ENCODE measurements at regions not wholly inside any gene's neighbourhood (a gene's known extent, or its start where the extent isn't known, plus 50 kb on each side); places are given as distances from the start of the nearest gene placed in this dataset.
A peak's percentile ranks its signal among the peaks of the same experiment; 100 is the strongest.
"Not testable (repeated sequence)": the region's sequence is repeated elsewhere in the genome, so short reads cannot be mapped to it uniquely, and the experiment has no call there.

GRCh38 chr17:77037943-77038342 is 102.8 kb upstream of the SEC14L1 start:
- DNase-seq: no peak

GRCh38 chr17:77038884-77039555 is 101.7 kb upstream of the SEC14L1 start:
- no peak for DNase-seq

GRCh38 chr17:77042476-77043231 is 98.1 kb upstream of the SEC14L1 start:
- no peak for DNase-seq

GRCh38 chr17:77045441-77046041 is 95.2 kb upstream of the SEC14L1 start:
- DNase-seq: no peak

GRCh38 chr17:77049440-77049839 is 91.3 kb upstream of the SEC14L1 start:
- DNase-seq: no peak

GRCh38 chr17:77050901-77051300 is 89.9 kb upstream of the SEC14L1 start:
- not testable (repeated sequence) for DNase-seq

GRCh38 chr17:77054936-77055335 is 85.8 kb upstream of the SEC14L1 start:
- no peak for DNase-seq

GRCh38 chr17:77055453-77055852 is 85.3 kb upstream of the SEC14L1 start:
- no peak for DNase-seq

GRCh38 chr17:77058016-77058415 is 82.8 kb upstream of the SEC14L1 start:
- no peak for DNase-seq

- no peak for DNase-seq
Measured at GRCh38 chr17:77061669-77062068, 79.1 kb upstream of the SEC14L1 start.

GRCh38 chr17:77064598-77064997 is 76.2 kb upstream of the SEC14L1 start:
- no peak for DNase-seq

- no peak for DNase-seq
Measured at GRCh38 chr17:77066165-77066564, 74.6 kb upstream of the SEC14L1 start.

- peak in 2 of 3 donors; percentile 51 to 75 for DNase-seq
Measured at GRCh38 chr17:77066726-77067409, 73.9 kb upstream of the SEC14L1 start.

GRCh38 chr17:77068915-77069314 is 71.9 kb upstream of the SEC14L1 start:
- no peak for DNase-seq

GRCh38 chr17:77070888-77071279 is 69.9 kb upstream of the SEC14L1 start:
- no peak for DNase-seq

- no peak for DNase-seq
Measured at GRCh38 chr17:77071925-77072490, 68.8 kb upstream of the SEC14L1 start.

- DNase-seq: no peak
Measured at GRCh38 chr17:77072670-77073069, 68.1 kb upstream of the SEC14L1 start.

- no peak for DNase-seq
Measured at GRCh38 chr17:77074681-77075080, 66.1 kb upstream of the SEC14L1 start.

GRCh38 chr17:77076124-77076830 is 64.5 kb upstream of the SEC14L1 start:
- peak in 1 of 3 donors; percentile 51 for DNase-seq

- no peak for DNase-seq
Measured at GRCh38 chr17:77083531-77083930, 57.2 kb upstream of the SEC14L1 start.

- no peak for DNase-seq
Measured at GRCh38 chr17:77085926-77086432, 54.8 kb upstream of the SEC14L1 start.

All from muscle of back (tissue), 3 donors.